HG03103 (cell line): ENCODE measurements at regions not wholly inside any gene's neighbourhood (a gene's known extent, or its start where the extent isn't known, plus 50 kb on each side); places are given as distances from the start of the nearest gene placed in this dataset.
"Not testable (repeated sequence)": the region's sequence is repeated elsewhere in the genome, so short reads cannot be mapped to it uniquely, and the experiment has no call there.

Experiments used
- ATAC-seq: cut with Tn5 transposase; IDR thresholded peaks from one replicate; pipeline ENCODE4 v1.9.1; 2021; ENCODE audit warnings: low read depth; ENCODE audit not compliant: unreplicated experiment

DNA sequence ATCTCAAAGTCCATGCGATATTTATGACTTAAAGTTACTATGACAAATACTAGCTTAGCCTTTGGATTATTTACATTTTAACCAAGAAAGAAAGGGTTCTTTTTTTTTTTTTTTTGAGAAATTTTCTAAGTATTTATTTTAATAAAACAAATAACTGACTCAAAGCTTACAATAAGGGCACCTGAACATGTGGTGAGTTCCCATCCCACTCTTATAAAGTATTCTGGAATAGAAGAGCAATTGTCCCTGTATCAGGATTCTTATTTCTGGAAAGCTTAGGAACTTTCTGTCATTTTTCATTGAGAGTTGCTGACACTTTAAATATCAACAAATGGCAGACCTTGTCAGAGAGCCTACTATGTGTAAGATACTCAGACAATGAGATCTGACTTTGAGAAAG, 686.1 kb upstream of the SOX9 start:
- ATAC-seq = no peak

GRCh38 chr17:71436479-71436878, 684.3 kb upstream of the SOX9 start:
- ATAC-seq = no peak

GRCh38 chr17:71437166-71437565, 683.7 kb upstream of the SOX9 start:
- no peak for ATAC-seq

- ATAC-seq = no peak
These were observed 682.1 kb upstream of the SOX9 start for GRCh38 chr17:71438631-71439146.

- ATAC-seq = no peak
These were observed 680.3 kb upstream of the SOX9 start for GRCh38 chr17:71440513-71440912.

GRCh38 chr17:71441098-71441497, 679.7 kb upstream of the SOX9 start:
- no peak for ATAC-seq

DNA sequence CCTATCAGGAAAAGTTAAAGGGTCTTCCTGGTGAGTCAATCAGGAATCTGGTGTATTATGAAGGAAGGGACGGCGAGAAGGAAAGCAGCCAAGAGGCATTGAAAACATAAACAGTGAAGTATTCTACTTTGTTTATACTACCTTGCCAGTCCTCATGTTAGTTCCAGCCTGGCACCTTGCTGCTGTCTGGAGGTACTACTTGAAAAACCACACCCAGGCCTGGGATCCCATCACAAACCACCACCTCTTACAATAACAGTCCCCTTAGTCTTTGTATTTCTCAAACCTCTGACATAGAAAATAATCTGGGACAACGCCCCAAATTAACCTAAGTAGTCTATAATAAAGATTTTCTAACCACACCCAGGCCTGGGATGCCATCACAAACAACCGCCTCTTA, 676.7 kb upstream of the SOX9 start:
- ATAC-seq = no peak

- ATAC-seq = no peak
These were observed 674.0 kb upstream of the SOX9 start for GRCh38 chr17:71446645-71447437.

GRCh38 chr17:71447644-71448043, 673.2 kb upstream of the SOX9 start:
- no peak for ATAC-seq

DNA sequence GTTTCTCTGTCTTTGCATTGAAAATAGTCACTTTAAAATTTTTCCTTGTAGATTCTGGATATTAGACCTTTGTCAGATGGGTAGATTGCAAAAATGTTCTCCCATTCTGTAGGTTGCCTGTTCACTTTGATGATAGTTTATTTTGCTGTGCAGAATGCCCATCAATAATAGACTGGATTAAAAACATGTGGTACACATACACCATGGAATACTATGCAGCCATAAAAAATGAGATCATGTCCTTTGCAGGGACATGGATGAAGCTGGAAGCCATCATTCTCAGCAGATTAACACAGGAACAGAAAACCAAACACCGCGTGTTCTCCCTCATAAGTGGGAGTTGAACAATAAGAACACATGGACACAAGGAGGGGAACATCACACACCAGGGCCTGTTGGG, 670.2 kb upstream of the SOX9 start:
- ATAC-seq = not testable (repeated sequence)

DNA sequence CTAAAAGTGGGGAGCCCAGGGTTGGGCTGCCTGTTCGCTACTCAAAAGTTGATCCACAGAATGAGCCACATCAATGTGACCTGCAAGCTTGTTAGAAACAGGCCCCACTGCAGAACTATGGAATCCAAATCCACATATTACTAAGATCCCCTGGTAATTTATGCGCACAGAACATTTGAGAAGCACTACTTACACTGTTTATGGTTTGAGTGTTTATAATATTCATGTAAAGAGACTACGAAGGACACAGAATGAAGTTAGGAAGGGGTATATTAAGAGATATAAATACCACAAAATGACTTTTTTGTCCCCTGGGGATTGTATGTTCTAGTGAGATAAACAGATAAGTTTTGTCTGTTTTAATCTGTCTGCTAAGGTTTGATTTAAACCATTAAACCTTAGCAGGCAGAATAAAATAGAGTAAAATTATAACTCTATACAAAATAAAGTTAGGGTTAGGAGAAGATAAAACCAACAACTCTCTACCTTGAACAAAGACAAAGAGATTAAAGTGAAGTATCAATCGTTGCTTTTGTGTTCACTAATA, 666.9 kb upstream of the SOX9 start:
- ATAC-seq = no peak

- no peak for ATAC-seq
These were observed 665.6 kb upstream of the SOX9 start for GRCh38 chr17:71455219-71455618.

- no peak for ATAC-seq
These were observed 662.5 kb upstream of the SOX9 start for GRCh38 chr17:71458322-71458721.

GRCh38 chr17:71460943-71461342, 659.9 kb upstream of the SOX9 start:
- ATAC-seq = no peak

- ATAC-seq = no peak
These were observed 659.2 kb upstream of the SOX9 start for GRCh38 chr17:71461498-71462169.

DNA sequence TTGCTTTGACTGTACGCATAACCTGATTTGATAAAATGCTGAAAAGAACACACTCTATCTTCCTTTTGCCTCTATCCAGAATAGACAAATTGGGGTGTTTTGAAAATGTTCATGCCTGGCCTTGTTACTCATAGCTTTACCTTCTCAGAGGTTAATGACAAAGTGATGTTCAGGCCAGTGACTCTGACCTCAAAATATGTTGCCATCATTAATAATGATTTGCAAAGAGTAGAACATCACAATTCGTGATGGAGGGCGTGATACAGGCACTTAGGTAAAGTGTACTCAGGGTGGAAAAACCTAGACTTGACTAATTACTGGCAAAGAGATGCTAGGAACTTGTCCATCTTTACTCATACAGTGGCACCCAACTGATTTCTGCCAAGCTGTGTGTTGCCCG, 656.6 kb upstream of the SOX9 start:
- no peak for ATAC-seq

DNA sequence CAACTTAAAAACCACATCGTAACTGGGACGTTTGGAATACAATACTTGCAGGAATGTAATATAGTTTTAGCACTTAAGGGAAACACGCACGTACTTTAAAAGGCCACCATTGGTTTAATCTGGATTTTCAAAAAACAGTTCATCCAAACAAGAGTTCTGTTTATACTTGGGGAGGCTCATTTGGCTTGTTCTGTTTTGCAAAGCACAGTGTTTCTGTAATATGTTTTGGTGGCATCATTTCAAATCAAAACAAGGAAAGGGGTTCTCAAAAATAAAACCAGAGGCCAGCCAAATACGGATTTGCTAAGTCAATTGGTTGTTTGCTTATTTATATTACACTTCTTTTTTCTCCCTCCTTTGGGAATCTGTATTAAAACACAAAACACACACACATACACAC, 656.1 kb upstream of the SOX9 start:
- no peak for ATAC-seq

DNA sequence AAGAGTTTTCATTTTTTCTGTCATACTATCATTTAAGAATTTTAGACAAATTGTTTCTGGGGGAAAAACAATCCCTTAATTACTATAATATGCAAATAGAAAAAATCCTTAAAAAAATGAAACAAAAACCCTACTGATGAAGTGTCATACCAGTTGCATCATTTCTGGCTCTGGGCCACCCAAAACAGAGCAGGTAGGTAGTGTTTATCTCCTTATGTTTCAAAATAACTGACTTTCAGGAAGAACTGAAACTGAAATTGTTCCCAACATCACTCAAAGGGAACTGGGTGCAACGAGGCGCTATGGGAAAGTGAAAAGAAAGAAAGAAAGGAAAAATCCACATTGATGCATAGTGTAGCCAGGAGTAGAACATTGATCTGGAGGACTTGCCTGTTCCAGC, 653.1 kb upstream of the SOX9 start:
- no peak for ATAC-seq

DNA sequence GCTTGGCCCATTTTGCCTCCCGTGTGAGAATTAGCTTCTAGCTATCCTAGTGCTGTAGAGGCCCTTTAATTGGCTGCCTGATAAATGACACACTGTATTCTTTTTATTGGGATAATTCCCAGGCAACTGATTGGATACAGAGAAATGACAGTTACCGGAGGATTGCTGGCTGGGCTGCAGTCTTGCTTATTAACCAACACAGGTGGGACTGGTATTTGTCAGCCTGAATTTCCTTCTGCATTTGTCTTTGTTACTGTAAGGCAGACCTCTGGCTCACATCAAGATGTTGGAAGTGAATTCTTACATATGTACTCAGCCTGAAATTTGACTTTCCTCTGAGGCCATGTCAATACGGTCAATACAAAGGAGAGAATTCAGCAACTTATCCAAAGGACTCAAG, 650.8 kb upstream of the SOX9 start:
- ATAC-seq = no peak

- peak; percentile 52 for ATAC-seq
These were observed 647.7 kb upstream of the SOX9 start for GRCh38 chr17:71472809-71473789.

DNA sequence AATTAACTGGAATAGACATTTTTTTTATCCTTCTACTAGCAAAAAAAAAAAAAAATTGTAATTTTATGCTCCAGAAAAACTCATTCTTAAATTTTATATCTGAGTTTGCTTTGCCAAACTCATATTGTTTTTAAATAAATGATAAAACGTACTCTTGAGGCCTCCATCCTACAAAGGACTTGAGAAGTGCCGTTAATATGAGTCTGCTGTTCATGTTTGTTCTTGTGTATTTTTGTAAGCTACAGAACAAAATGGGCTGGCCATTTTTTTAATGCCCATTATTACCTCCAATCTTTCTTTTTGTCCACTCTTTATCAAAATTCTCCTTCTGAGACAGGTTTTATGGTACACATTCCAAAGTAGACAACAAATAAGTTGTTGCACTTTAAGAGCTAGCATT, 643.5 kb upstream of the SOX9 start:
- ATAC-seq = no peak
